Fibroblast of villous mesenchyme (primary cell): ENCODE measurements at regions not wholly inside any gene's neighbourhood (a gene's known extent, or its start where the extent isn't known, plus 50 kb on each side); places are given as distances from the start of the nearest gene placed in this dataset.
A peak's percentile ranks its signal among the peaks of the same experiment; 100 is the strongest.
"Not testable (repeated sequence)": the region's sequence is repeated elsewhere in the genome, so short reads cannot be mapped to it uniquely, and the experiment has no call there.

ENCODE experiments used
- DNase-seq: peaks from one replicate; pipeline ENCODE4 v3.0.0-alpha.2; 2010; ENCODE audit warnings: low read depth
- H3K4me3 ChIP-seq: 2 replicates; pipeline ENCODE4 v1.5.1; 2011; ENCODE audit warnings: low read depth, mild to moderate bottlenecking, low read length
- TF ChIP-seq, protein P1 (sequence below): IDR thresholded peaks from 2 replicates; pipeline ENCODE4 v1.5.1; 2012; ENCODE audit warnings: low read depth, mild to moderate bottlenecking, low read length; ENCODE audit not compliant: insufficient read depth

DNA sequence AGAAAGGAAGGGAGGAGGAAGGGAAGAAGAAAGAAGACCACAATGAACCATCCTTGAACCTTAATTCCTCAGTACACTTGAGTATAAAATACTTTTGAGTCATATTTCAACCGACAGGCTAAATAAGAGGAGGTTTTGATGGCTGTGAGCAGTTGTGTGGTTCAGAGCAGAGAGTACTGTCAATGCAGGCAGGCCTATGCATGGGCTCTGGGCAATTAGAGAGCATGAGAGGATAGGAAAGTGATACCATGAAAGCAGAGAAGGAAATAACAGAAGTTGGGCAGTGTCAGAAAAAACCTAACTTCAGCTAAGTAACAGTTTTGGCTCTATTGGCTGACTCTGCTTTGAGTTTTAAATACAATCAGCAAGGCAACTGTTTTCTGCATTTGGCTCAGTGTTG lies 123.6 kb upstream of the STK17B start:
- no peak overlapping the region for H3K4me3 ChIP-seq
- TF ChIP-seq, protein P1, sequence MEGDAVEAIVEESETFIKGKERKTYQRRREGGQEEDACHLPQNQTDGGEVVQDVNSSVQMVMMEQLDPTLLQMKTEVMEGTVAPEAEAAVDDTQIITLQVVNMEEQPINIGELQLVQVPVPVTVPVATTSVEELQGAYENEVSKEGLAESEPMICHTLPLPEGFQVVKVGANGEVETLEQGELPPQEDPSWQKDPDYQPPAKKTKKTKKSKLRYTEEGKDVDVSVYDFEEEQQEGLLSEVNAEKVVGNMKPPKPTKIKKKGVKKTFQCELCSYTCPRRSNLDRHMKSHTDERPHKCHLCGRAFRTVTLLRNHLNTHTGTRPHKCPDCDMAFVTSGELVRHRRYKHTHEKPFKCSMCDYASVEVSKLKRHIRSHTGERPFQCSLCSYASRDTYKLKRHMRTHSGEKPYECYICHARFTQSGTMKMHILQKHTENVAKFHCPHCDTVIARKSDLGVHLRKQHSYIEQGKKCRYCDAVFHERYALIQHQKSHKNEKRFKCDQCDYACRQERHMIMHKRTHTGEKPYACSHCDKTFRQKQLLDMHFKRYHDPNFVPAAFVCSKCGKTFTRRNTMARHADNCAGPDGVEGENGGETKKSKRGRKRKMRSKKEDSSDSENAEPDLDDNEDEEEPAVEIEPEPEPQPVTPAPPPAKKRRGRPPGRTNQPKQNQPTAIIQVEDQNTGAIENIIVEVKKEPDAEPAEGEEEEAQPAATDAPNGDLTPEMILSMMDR, result no peak
- DNase-seq, result no peak

DNA sequence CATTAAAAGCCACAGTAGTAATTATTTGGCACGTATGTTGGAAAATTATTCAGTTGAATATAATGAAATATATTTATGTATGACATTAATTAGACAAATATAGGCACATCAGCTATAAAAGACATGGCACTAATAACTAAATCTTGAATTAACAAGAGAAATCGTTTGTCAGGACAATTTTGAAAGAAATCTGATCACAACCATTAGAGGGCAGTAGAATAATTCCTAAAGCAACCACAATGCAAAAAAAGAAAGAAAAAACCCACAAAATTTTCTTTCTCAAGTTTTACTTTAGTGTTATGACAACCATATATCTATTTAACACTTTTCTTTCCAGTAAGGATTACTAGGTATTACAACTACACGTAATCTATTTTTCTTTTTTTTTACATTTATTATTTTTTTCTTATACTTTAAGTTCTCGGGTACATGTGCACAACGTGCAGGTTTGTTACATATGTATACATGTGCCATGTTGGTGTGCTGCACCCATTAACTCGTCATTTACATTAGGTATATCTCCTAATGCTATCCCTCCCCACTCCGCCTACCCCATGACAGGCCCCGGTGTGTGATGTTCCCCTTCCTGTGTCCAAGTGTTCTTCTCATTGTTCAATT lies 126.8 kb upstream of the STK17B start:
- not testable (repeated sequence) for H3K4me3 ChIP-seq
- TF ChIP-seq, protein P1, result peak; percentile 55
- DNase-seq, result peak; percentile 43

DNA sequence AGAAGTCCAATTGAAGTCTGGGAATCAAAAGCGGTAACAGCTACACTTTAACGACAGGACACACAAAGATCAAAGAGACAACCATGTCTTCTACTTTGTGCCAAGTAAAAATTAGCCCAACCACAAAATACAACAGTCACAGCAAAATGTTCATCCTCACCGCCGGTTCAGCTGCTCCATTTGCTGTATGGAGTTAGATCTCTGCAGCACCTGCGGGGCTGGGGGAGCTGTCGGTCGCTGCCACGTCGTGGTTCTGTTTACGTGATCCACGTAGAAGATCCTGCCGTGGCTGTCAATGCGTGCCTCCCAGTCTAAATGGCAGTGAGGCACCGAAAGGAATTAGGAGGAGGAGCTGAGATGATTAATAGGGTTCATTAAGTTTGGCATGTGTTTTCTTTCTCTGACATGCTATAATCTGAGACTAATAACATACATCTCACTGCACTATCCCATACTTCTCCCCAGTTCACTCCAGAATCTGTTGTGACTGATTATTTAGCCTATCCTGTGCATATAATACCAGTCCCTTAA lies 136.5 kb upstream of the STK17B start:
- no peak for DNase-seq
- no peak overlapping the region for H3K4me3 ChIP-seq
- TF ChIP-seq, protein P1, result no peak

DNA sequence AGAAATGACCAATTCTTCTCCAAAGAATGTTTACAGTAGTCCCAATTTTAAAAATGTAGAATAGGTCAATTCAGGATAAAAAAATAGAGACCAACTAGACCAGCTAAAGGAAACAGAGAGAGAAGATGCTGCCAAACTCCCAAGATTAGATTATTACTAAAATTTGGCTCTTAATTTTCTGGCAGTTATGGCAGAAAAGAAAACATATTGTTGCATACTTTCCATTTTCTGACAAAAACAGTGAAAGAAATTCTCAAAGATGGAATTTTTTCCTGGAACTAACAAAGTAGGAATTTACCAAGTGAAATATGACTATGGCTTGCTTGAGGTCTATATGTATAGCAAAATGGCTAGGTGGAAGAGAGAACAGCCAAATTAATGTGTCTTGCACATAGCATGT lies 138.3 kb upstream of the STK17B start:
- TF ChIP-seq, protein P1, result no peak
- DNase-seq, result no peak
- no peak overlapping the region for H3K4me3 ChIP-seq

DNA sequence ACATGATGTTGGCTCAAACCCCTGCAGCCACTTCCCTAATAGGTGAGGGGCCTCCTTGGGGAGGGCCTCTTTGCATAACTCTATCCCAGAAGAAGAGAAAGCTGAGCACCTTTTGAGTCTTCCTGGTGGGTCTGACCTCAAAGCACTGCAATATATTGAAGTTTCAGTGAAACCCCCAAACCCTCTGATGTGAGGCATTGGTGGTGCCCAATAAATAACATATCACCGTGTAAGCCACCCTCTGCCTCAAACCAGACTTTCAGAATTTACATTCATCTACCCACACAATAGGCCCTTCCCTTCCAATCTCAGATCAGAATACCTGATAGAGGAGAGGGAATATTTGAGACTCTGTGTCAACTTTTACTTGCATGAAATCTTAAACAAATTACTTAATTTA lies 142.8 kb upstream of the STK17B start:
- no peak overlapping the region for H3K4me3 ChIP-seq
- DNase-seq, result no peak
- TF ChIP-seq, protein P1, result no peak

DNA sequence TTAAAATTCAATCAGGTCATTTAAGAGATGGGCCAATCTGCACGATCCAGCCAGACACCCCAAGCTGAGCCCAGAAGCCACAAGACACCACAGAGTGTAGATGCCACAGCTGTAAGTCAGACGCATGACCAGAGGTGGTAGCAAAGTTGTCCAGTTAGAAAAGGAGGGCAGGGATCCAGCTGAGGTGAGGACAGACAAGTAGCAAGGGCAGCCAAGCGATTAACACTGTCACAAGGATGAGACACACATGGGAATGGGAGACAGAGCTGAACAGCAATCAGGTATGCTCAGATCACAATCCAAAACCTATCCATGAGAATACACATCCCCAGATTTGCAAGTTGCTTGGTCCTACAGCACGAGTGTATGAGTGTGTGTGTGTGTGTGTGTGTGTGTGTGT lies 143.4 kb upstream of the STK17B start:
- TF ChIP-seq, protein P1, result no peak
- DNase-seq, result no peak
- no peak overlapping the region for H3K4me3 ChIP-seq
